HG02970 (cell line): ENCODE measurements at regions not wholly inside any gene's neighbourhood (a gene's known extent, or its start where the extent isn't known, plus 50 kb on each side); places are given as distances from the start of the nearest gene placed in this dataset.
"Not testable (repeated sequence)": the region's sequence is repeated elsewhere in the genome, so short reads cannot be mapped to it uniquely, and the experiment has no call there.

Source experiments
- ATAC-seq: cut with Tn5 transposase; IDR thresholded peaks from one replicate; pipeline ENCODE4 v1.9.1; 2021; ENCODE audit warnings: mild to moderate bottlenecking, moderate library complexity, moderate number of reproducible peaks; ENCODE audit not compliant: unreplicated experiment, low FRiP score

- ATAC-seq = no peak
Observed at GRCh38 chr3:169029674-169030285, 633.7 kb downstream of the MECOM start.

GRCh38 chr3:169028716-169029115 lies 634.8 kb downstream of the MECOM start:
- no peak for ATAC-seq

GRCh38 chr3:169026543-169027182 lies 636.8 kb downstream of the MECOM start:
- no peak for ATAC-seq

GRCh38 chr3:169022457-169022856 lies 641.1 kb downstream of the MECOM start:
- ATAC-seq = no peak

- no peak for ATAC-seq
Observed at GRCh38 chr3:169020371-169020770, 643.1 kb downstream of the MECOM start.

- no peak for ATAC-seq
Observed at GRCh38 chr3:169009453-169009852, 654.1 kb downstream of the MECOM start.

GRCh38 chr3:169008776-169009358 lies 654.6 kb downstream of the MECOM start:
- ATAC-seq = no peak

GRCh38 chr3:169007145-169007544 lies 656.4 kb downstream of the MECOM start:
- ATAC-seq = no peak

- ATAC-seq = not testable (repeated sequence)
Observed at GRCh38 chr3:169006398-169006797, 657.1 kb downstream of the MECOM start.

GRCh38 chr3:169002689-169003088 lies 660.8 kb downstream of the MECOM start:
- no peak for ATAC-seq

GRCh38 chr3:168998792-168999191 lies 664.7 kb downstream of the MECOM start:
- ATAC-seq = no peak

- no peak for ATAC-seq
Observed at GRCh38 chr3:168997488-168997887, 666.0 kb downstream of the MECOM start.

- no peak for ATAC-seq
Observed at GRCh38 chr3:168996622-168997021, 666.9 kb downstream of the MECOM start.

- no peak for ATAC-seq
Observed at GRCh38 chr3:168995129-168995528, 668.4 kb downstream of the MECOM start.

- ATAC-seq = no peak
Observed at GRCh38 chr3:168991803-168992202, 671.7 kb downstream of the MECOM start.

- ATAC-seq = no peak
Observed at GRCh38 chr3:168990621-168991020, 672.9 kb downstream of the MECOM start.

GRCh38 chr3:168990134-168990533 lies 673.4 kb downstream of the MECOM start:
- ATAC-seq = no peak

- no peak for ATAC-seq
Observed at GRCh38 chr3:168989396-168989795, 674.1 kb downstream of the MECOM start.

GRCh38 chr3:168988853-168989252 lies 674.7 kb downstream of the MECOM start:
- ATAC-seq = no peak

- no peak for ATAC-seq
Observed at GRCh38 chr3:168984872-168985271, 678.6 kb downstream of the MECOM start.

GRCh38 chr3:168983046-168983445 lies 680.5 kb downstream of the MECOM start:
- no peak for ATAC-seq

- ATAC-seq = no peak
Observed at GRCh38 chr3:168981396-168981795, 682.1 kb downstream of the MECOM start.
